MCF 10A (cell line): ENCODE measurements at regions not wholly inside any gene's neighbourhood (a gene's known extent, or its start where the extent isn't known, plus 50 kb on each side); places are given as distances from the start of the nearest gene placed in this dataset.

Experiments
- BruUV-seq: library from RNA; stranded (reverse); fragments of 400-500 nt; replicated peaks from 2 replicates; lab custom pipeline; 2021; lab: Mats Ljungman, UMichigan
- CTCF ChIA-PET: fragments of 300-600 bp; sonication (Branson Sonifier 250); formaldehyde crosslinking; extraction: SDS; loops from one replicate; lab custom pipeline; 2021; ENCODE audit warnings: antibody characterized with exemption, inconsistent platforms; lab: Yijun Ruan, JAX
- POLR2A ChIA-PET: fragments of 300-600, 350-650 bp; sonication (Branson Sonifier 250); formaldehyde crosslinking; extraction: SDS; loops from one replicate; lab custom pipeline; 2020; ENCODE audit warnings: antibody characterized with exemption, inconsistent platforms; lab: Yijun Ruan, JAX
- DNase-seq: peaks from one replicate; pipeline ENCODE4 v3.0.0-alpha.2; 2018; ENCODE audit not compliant: unreplicated experiment
- H3K27ac Mint-ChIP-seq: one replicate; pipeline ENCODE4 v1.8.0; 2022; ENCODE audit warnings: mild to moderate bottlenecking, low read depth, mixed read lengths; ENCODE audit not compliant: unreplicated experiment
- H3K27me3 Mint-ChIP-seq: one replicate; pipeline ENCODE4 v1.8.0; 2022; ENCODE audit warnings: mixed read lengths; ENCODE audit not compliant: insufficient read depth, unreplicated experiment
- H3K36me3 Mint-ChIP-seq: one replicate; pipeline ENCODE4 v1.8.0; 2022; ENCODE audit warnings: mild to moderate bottlenecking, moderate library complexity, mixed read lengths; ENCODE audit not compliant: insufficient read depth, unreplicated experiment
- H3K4me1 Mint-ChIP-seq: one replicate; pipeline ENCODE4 v1.8.0; 2022; ENCODE audit warnings: mixed read lengths; ENCODE audit not compliant: insufficient read depth, unreplicated experiment
- H3K4me3 Mint-ChIP-seq: one replicate; pipeline ENCODE4 v1.8.0; 2022; ENCODE audit warnings: mild to moderate bottlenecking, moderate library complexity, mixed read lengths; ENCODE audit not compliant: unreplicated experiment
- H3K9me3 Mint-ChIP-seq: one replicate; pipeline ENCODE4 v1.8.0; 2022; ENCODE audit warnings: mixed read lengths; ENCODE audit not compliant: unreplicated experiment
- intact Hi-C: fragments of 100-400 bp; cut with micrococcal nuclease; formaldehyde crosslinking; loops from 2 replicates; pipeline ENCODE4 v1.14.1; 2022
- TF ChIP-seq, protein P1 (sequence below): fragments of 200-600 bp; IDR thresholded peaks from one replicate; pipeline ENCODE4 v1.8.0; 2022; ENCODE audit warnings: antibody characterized with exemption, mild to moderate bottlenecking; ENCODE audit not compliant: unreplicated experiment

DNA sequence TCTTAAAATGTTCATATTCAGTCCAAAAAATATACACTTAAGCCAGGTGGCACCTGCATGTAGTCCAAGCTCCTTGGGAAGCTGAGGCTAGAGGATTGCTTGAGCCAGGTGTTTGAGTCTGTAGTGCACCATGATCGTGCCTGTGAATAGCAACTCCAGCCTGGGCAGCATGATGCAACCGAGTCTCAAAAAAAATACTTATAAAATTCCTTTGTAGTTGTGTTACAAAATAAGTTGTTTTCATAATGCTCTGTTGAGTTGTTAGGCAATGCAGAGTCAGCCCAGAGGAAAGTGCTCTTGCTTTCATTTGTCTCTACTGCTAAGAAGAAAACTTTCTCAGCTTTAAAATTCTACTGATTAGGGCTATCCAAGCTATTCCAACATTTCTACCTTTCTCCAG, 442.8 kb upstream of the ARRDC4 start:
- intact Hi-C loops: no loop called here
- DNase-seq: peak; percentile 56
- POLR2A ChIA-PET: interaction anchor here (1.0 to 1.8 kb wide), 4 partner anchors 9 to 57 kb away, joined by 3 to 5 read pairs (median 4); no protein-coding TSS in a partner anchor
- TF ChIP-seq, protein P1, sequence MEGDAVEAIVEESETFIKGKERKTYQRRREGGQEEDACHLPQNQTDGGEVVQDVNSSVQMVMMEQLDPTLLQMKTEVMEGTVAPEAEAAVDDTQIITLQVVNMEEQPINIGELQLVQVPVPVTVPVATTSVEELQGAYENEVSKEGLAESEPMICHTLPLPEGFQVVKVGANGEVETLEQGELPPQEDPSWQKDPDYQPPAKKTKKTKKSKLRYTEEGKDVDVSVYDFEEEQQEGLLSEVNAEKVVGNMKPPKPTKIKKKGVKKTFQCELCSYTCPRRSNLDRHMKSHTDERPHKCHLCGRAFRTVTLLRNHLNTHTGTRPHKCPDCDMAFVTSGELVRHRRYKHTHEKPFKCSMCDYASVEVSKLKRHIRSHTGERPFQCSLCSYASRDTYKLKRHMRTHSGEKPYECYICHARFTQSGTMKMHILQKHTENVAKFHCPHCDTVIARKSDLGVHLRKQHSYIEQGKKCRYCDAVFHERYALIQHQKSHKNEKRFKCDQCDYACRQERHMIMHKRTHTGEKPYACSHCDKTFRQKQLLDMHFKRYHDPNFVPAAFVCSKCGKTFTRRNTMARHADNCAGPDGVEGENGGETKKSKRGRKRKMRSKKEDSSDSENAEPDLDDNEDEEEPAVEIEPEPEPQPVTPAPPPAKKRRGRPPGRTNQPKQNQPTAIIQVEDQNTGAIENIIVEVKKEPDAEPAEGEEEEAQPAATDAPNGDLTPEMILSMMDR: no peak
- Mint-ChIP-seq H3K27me3 (no peaks in the 10 kb centered on the region), H3K9me3 (no peaks in the 10 kb centered on the region), H3K4me3 (no peak overlapping the region), H3K4me1 (no peaks in the 10 kb centered on the region), H3K36me3 (no peaks in the 10 kb centered on the region), H3K27ac (peak overlapping the region; percentile 27)
- BruUV-seq: no TSS peak
- CTCF ChIA-PET: no interaction called here

DNA sequence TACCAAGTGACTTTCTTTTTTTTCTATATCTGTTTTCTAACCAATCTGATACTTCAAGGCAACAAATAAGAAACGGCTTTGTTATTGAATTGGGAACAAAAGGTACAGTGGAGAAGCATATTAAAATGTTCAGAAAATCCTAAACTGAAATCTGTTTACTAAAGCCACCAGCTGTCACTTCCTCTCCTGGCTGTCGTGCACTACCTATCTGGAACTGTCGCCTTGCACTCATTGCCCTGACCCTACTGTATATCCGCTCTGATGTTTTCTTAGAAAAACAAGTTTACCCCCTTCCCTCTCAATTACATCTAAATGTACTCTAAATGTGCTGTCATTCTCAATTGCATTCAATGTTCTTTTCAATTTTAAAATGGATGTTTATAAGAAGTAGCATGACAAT, 439.8 kb upstream of the ARRDC4 start:
- intact Hi-C loops: no loop called here
- ChIA-PET POLR2A (no interaction called here), CTCF (no interaction called here)
- TF ChIP-seq, protein P1: no peak
- no peak overlapping the region for H3K4me3 Mint-ChIP-seq
- no peaks in the 10 kb centered on the region for H3K36me3 Mint-ChIP-seq
- no peak overlapping the region for H3K27ac Mint-ChIP-seq
- no peaks in the 10 kb centered on the region for H3K27me3 Mint-ChIP-seq
- peaks cover 5% of the 10 kb centered on the region for H3K4me1 Mint-ChIP-seq
- DNase-seq: no peak
- H3K9me3 Mint-ChIP-seq: no peaks in the 10 kb centered on the region
- BruUV-seq: no TSS peak

DNA sequence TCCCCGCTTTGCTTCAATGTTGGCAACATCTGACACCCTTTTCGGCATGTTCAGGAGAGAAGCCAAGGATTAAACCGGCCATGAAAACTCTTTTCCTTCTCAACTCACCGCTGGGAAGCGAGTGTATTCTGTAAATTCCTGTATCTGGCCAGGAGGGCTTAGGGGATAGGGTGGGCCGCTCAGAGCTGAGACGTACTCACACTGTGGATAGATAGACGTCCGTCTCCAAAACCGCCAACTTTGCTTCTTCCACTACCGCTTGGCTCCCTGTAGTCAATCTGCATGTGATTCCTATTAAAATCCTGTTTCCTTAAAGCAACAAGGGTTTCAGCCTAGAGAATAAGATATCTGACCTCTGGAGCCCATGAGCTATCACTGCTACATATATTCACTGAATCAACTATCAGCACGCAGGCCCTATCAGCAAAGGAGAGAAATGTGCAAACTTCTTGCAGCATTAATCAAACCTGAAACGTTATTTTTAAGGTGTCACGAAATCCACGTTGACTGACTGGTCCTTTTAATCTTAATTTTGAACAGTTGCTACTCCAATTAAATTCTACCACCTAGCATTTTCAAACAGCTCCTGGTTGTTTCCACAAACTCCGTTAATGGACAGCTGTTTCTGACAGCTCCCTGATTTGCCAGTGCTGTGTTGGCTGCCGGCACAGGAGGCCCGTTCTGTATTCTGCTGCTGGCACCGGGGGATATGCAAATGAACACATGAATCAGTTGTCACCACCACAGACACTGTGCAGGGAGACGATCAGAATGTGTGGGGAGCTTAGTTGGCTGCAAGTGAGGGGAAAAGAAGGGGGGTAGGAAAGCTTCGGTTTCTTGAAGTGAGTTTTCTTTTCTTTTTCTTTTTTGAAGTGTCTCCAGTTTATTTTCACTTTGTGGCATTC, 438.9 kb upstream of the ARRDC4 start:
- ChIA-PET CTCF (interaction anchor here (0.5 kb wide), 1 partner anchor 645 kb away, joined by 5 read pairs; no protein-coding TSS in a partner anchor), POLR2A (interaction anchor here (0.9 kb wide), 1 partner anchor 16 kb away, joined by 3 read pairs; no protein-coding TSS in a partner anchor)
- Mint-ChIP-seq H3K36me3 (no peaks in the 10 kb centered on the region), H3K9me3 (no peaks in the 10 kb centered on the region), H3K27ac (no peak overlapping the region), H3K4me3 (no peak overlapping the region), H3K27me3 (no peaks in the 10 kb centered on the region), H3K4me1 (peaks cover 9% of the 10 kb centered on the region)
- intact Hi-C loops: no loop called here
- no TSS peak for BruUV-seq
- DNase-seq: no peak
- TF ChIP-seq, protein P1: no peak

DNA sequence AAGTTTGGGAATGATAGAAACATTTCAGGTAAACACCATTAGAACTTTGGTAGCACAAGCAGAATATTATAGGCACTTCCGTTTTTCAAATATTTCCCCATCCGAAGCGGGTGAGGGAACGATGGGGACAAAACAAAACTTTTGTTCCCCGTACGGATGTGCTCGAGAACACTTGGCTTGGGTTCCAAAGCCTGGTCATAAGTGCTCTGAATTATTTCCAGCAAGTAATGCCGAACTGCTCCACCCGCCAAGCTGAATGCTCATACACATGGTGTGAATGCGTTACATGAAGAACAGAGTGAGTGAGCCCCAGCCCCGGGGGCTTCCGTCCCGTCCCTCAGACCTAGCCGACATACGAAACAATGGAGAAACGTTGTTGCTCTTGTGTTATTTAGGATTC, 438.2 kb upstream of the ARRDC4 start:
- Mint-ChIP-seq H3K27me3 (no peaks in the 10 kb centered on the region), H3K27ac (no peak overlapping the region), H3K4me1 (peaks cover 9% of the 10 kb centered on the region), H3K36me3 (no peaks in the 10 kb centered on the region), H3K4me3 (no peak overlapping the region), H3K9me3 (no peaks in the 10 kb centered on the region)
- TF ChIP-seq, protein P1: no peak
- no TSS peak for BruUV-seq
- no peak for DNase-seq
- intact Hi-C loops: no loop called here
- ChIA-PET POLR2A (interaction anchor here (0.9 kb wide), 1 partner anchor 17 kb away, joined by 3 read pairs; no protein-coding TSS in a partner anchor), CTCF (no interaction called here)
